SHP77 treated with DMSO at 0.1 percent for 48 hours (cell line): ENCODE measurements at regions not wholly inside any gene's neighbourhood (a gene's known extent, or its start where the extent isn't known, plus 50 kb on each side); places are given as distances from the start of the nearest gene placed in this dataset.
"Not testable (repeated sequence)": the region's sequence is repeated elsewhere in the genome, so short reads cannot be mapped to it uniquely, and the experiment has no call there.

ENCODE experiments used
- DNase-seq: peaks from one replicate; lab custom pipeline; 2025; lab: John Stamatoyannopoulos, UW

- DNase-seq: no peak
These were observed 478.0 kb downstream of the PDHA2 start for GRCh38 chr4:96317891-96318290.

DNA sequence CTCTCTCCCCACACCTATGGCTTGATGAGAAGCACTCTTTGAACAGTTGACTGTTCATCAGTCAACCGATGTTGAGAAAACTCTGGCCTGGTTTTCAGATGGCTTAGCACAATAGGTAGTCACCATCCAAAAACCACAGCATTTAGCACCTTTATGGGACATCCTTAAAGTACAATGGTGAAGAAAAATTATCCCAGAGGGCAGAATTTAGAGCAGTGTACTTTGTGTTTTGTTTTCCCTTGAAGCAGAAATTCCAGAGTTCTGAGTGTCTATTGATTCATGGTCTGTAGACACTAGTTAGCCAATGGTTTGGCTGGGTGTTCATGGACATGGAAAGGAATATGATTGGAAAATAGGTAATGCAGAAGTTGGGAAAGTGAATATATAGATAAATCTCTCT lies 487.0 kb downstream of the PDHA2 start:
- DNase-seq: no peak

DNA sequence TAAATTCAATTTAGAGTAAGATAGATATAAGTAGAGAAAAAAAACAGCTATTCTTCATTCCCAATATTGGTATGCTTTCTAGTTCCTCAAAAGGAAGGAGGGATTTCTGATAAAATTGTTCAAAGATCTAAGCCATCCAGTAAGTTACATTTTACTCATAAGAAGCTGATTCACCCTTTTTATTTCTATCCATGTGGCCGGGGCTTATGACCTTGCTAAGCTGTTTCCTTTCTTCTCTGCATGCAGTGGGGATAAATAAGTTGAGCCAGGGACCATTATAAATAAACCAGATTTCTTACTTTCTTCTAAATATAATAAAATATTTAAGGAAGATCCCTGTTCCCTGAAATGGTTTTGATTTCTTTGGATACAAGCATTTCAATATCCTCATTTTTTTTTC lies 502.3 kb downstream of the PDHA2 start:
- DNase-seq: no peak

DNA sequence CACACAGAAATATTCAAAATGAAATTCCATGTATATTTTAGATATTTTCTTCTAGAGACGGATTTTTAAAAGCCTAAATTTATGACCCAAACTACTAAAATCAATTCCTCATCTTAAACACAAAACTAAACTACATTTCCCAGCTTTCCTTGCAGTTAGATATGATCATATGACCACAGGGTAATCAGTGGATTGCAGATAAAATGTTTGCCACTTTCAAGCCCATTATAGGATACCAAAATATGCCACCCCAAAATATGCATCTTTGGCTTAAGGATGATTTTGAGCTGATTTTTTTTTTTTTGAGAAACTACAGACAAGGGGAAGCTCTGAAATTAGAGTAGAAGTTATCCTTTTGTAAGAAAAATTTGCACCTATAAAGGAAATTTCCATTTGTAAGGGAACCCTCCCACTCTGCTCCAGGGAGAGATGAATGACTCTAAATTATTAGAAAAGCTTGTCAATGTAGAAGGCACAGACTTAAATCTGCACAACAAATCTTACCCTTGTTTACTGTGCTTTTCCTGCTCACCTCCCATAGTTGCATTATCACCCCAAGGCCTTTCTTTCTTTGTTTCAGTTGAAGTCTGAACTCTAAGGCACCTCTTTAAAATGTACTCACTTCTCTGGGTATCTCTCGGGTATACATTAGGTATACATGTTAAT lies 503.0 kb downstream of the PDHA2 start:
- no peak for DNase-seq

DNA sequence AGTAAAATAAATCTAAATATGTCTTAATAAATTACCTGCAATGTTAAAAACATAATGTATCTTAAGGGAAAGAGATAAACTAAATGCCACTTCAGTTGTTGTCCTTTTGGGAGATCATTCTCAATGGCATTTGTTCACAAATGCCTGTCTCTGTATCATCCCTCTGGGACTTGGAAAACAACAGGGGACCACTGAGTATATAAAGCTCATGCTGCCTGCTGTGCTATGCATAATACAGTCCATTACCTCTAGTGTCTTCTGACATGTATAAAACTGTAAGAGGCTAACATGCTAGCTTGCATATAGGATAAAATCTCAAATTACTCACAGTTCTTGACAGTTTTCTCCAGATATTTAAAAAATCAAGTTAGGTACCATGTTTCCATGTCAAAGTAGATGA lies 503.9 kb downstream of the PDHA2 start:
- no peak for DNase-seq

DNA sequence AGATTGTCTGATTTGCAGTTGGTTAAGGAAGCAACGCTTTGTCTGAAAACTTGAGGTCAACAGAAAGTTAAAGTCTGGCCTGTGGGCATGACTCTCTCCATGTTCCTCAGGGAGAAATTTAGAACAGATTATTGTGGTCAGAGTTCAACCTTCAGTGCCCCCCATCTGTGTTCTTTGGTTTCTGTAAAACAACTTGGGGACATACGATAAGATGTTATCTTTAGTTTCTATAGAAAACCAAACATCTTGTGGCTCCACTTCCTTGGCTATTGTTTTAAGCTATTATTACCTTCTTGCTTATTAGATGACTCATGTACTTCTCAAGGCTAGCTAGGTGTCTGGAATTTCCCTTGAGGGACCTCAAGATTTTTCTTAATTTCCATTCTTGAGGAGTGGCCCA lies 507.7 kb downstream of the PDHA2 start:
- no peak for DNase-seq

DNA sequence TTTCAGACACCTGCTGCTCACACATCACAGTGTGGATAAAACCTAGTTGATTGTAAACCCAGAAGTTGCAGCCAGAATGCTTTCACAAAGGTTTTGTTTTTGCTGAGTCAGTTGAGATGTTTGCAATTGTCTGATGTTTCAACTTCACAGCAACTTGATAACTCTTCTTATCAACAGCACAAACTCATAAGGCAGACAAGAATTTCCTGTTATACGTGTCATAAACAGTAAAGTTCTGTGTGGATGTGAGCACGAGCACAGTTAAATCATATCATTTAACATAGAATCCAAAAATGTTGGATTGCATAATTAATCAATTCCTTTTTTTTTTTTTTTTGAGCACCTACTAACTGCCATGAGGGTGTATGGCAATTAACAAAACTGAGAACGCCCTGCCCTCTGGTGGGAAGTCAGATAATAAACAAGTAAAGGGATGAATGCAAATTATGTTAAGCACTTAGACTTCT lies 512.2 kb downstream of the PDHA2 start:
- DNase-seq: no peak

DNA sequence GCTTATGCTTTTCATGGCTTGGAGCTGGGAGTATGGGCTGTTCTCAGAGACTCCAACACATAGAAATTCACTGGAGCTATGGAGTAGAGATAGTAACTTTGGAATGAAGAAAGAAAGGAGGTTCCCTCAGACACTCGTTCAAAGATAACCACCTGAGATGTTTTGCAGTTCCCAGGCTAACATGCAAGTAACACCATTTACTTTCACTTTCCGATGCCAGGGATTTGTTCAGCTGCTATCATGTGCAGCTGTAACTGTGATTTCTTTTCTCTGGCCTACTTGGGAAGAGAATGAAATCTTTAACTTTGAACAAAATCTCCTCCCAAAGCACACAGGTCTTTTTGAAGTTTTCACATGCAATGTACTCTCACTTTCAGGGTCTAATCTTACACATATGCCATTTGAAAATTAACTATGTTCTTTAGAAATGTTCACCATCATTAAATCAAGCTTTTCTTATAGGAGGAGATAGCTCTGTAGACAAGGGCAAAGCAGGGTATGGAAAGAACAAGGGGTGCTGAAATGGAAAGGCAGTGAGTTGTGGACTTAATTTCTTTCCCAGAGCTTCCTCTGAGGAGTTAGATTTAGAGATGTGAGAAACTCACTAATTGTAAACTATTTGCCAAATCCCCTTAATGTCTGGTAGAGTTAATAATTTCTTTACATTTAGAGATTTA lies 514.3 kb downstream of the PDHA2 start:
- no peak for DNase-seq

- DNase-seq: no peak
These were observed 515.5 kb downstream of the PDHA2 start for GRCh38 chr4:96355414-96355813.

DNA sequence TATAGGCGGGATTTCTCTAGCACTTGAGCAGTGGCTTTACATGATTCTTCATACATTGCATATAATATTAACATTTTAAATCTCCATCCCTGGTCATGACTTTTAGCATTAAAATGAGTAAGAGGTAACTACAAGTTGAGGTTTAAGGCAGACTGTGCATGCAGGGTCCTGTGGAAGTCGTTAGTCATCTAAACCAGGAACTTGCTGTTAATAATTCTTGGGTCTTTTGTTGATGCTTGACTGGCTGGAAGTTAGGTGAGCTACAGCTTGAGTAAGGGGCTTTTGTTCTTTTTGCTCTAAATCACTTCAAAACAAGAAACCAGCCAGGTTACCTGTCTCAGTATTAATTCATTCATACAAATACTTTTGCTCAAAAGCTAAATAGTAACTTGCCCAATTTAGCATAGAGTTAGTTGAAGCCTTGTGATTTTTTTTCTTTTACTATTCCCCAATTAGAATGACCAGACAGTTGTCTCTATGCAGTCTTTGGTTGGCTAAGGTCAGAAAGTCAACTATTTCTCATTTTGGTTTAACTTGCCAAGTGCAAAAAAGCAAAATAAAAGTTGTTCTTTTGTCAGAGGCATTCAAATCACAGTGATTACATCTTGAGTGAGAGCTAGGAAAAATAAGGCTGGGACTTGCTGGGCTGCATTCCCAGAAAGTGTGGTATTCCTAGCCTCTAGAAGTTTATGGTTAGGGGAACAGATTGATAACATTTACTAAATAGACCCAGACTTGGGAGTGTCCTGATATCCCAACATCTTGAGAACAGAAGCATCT lies 516.9 kb downstream of the PDHA2 start:
- DNase-seq: no peak

DNA sequence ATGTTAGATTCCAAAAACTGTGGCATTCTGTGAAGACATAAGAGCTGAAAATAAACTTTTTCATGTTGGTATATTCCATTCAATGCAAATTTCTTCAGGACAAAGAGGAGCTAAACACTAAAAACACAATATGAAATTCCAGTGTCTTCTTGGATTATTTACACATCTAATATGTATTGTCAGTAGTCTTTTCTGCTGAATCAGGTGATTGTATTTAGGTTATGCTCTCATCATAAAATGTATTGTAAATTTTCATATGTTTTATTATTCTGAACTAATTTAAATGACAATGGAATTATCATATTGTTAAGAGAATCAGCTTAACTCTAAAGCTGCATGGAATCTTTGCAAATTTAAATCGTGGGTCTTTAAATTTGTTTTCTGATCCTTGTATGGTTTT lies 526.7 kb downstream of the PDHA2 start:
- DNase-seq: no peak

- no peak for DNase-seq
These were observed 535.5 kb downstream of the PDHA2 start for GRCh38 chr4:96375367-96375766.

DNA sequence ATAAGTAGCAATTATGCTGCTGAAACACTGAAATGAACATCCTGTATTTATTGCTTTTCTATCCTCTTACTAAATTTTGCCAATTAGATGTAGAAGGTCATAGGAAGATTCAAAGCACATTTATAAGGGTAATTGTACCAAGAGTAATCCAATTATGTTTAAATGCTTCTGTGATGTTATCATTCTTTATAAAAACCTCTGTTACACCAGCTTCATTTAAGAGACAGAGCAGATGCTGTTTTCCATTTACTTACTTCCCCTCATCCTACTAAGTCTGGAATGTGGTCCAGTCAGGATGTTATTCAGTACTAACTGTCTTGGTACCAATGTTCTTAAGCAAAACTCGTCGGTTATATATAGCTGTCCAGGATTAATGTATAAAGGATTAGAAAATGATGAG lies 539.6 kb downstream of the PDHA2 start:
- DNase-seq: no peak

DNA sequence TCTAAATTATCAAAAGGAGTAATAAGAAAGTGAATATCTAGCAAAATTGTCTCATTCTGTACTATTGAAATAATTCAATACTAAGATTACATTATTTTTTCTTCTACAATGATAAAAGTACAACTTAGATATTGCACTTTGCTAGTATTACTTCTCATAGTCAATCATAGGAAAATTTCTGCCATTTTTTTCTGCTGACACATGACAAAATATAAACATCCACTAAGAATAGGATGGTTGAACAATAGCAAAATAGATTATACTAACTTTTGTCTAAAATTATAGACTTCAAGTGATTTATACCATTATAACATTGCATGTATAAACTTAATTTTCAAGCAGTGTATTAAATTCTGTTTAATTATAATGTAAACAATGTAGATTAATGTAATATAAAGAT lies 540.2 kb downstream of the PDHA2 start:
- DNase-seq: no peak

- no peak for DNase-seq
These were observed 543.5 kb downstream of the PDHA2 start for GRCh38 chr4:96383349-96383748.

DNA sequence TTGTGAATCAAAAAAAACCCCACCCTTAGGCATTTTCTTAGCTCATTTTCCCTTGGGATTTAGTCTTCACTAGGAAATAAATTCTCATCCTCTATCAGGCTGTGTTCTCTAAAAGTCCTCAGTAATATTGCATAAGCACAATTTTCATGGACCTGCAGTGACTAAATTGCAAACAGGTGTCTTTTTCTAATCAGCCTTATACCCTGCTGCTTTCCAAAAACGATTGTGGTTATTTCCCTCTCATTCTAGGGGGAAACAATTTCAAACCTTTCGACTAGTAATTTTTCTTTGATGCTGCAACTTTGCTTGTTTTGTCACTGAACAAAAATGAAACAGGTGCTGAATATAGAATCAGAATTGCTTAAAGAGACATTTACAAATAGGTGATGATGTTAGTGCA lies 549.9 kb downstream of the PDHA2 start:
- DNase-seq: no peak

GRCh38 chr4:96390404-96390803 lies 550.5 kb downstream of the PDHA2 start:
- DNase-seq: no peak

GRCh38 chr4:96395747-96396146 lies 555.9 kb downstream of the PDHA2 start:
- DNase-seq: no peak

GRCh38 chr4:96406742-96407141 lies 566.8 kb downstream of the PDHA2 start:
- no peak for DNase-seq

DNA sequence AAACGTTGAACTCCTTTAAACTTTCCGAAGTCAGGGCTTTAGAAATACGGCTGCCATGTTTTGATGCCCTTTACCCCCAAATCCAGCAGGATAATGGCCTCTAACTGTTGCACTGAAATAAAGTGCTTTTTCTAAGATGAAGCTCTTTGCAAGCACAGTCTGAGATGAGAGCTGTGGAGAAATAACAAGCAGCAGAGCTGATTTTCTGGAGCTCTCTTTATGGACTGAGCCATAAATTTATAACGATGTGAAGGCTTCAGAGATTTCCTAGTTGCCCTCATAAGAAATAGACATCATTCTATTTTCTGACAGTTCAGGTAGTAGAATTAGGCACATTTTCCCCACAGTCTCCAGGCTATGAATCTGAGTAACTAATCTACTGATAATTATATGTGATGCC lies 567.3 kb downstream of the PDHA2 start:
- DNase-seq: no peak

DNA sequence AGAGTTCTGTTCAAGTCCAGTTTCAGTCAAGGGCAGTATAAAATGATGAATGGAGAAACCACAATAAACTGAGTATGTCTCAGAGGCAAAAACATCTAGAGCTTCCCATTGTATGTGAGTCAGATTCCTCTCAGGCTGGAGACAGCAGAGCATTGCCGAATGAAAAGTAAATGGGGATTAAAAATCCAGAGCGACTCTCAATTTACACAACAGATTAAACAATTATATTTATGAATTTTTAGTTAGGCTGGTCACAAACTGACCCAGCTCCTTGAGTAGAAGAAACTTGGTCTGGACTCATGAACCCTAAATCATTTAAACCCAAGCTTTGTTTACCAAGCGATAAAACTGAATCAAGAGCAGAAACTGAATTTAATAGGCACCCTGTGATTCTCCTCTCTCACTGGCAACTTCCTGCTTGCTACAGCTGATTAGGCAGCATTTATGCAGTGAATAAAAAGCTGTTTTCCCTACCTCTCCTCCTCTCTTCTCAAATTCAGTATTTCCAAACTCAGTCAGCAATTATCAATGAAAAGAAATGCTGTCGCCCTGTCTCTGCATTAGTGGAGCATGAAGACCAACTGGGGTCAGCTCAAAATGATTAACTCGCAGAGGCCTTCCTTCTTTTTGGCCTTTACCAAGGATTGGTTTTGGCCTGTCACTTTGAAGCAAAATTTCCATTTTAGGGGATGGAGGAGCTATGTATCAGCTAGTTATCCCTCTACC lies 568.0 kb downstream of the PDHA2 start:
- no peak for DNase-seq

GRCh38 chr4:96414853-96415252 lies 575.0 kb downstream of the PDHA2 start:
- not testable (repeated sequence) for DNase-seq
